Adrenal gland (tissue), 5 donors: ENCODE measurements at regions not wholly inside any gene's neighbourhood (a gene's known extent, or its start where the extent isn't known, plus 50 kb on each side); places are given as distances from the start of the nearest gene placed in this dataset.

Experiments used
- POLR2A ChIP-seq, 2 donors: fragments of 450-650 bp; IDR thresholded peaks; one replicate each; pipeline ENCODE4 v1.6.1; 2017; ENCODE audit warnings: antibody characterized with exemption in 2 of 2, mild to moderate bottlenecking in 2 of 2, moderate library complexity in 1 of 2
- TF ChIP-seq, protein P1 (sequence below), 6 experiments: fragments of 450-650 bp in 4 of 6; fragments of 200-600 bp in 2 of 6; sonication (generic) in 1 of 6; IDR thresholded peaks; 1 replicate in 5 of 6; 2 replicates in 1 of 6; pipeline versions ENCODE4 v1.5.1 to v1.8.0; 2016 to 2021; ENCODE audit warnings: antibody characterized with exemption in 6 of 6, mild to moderate bottlenecking in 2 of 6, moderate library complexity in 1 of 6
- donor health status: DM: no; HTN: no; CAD: no.

DNA sequence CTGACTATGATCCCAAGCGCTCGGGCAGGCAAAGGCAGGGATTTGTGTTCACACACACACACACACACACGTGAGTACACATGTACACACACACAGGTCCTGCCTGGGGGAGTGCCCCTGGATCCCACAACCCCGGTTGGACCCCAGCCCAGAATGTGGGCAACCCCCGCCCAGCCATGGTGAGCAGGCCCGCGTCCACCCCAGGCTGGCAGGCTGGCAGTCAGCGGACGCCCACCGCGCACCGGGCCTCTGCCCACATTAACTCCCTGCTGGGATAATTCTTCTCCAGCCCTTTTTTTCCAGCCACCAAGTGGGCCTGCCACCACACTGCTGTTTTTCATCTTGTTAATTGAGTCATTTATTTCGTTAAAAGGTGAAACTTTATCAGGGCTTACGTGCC, 256.2 kb downstream of the BCL11B start:
- TF ChIP-seq, protein P1, sequence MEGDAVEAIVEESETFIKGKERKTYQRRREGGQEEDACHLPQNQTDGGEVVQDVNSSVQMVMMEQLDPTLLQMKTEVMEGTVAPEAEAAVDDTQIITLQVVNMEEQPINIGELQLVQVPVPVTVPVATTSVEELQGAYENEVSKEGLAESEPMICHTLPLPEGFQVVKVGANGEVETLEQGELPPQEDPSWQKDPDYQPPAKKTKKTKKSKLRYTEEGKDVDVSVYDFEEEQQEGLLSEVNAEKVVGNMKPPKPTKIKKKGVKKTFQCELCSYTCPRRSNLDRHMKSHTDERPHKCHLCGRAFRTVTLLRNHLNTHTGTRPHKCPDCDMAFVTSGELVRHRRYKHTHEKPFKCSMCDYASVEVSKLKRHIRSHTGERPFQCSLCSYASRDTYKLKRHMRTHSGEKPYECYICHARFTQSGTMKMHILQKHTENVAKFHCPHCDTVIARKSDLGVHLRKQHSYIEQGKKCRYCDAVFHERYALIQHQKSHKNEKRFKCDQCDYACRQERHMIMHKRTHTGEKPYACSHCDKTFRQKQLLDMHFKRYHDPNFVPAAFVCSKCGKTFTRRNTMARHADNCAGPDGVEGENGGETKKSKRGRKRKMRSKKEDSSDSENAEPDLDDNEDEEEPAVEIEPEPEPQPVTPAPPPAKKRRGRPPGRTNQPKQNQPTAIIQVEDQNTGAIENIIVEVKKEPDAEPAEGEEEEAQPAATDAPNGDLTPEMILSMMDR (IDR thresholded peaks at IDR 0.05) = no peak
- TF ChIP-seq POLR2A (IDR thresholded peaks at IDR 0.05) = no peak
